Brain microvascular endothelial cell (primary cell): ENCODE measurements at regions not wholly inside any gene's neighbourhood (a gene's known extent, or its start where the extent isn't known, plus 50 kb on each side); places are given as distances from the start of the nearest gene placed in this dataset.
"Not testable (repeated sequence)": the region's sequence is repeated elsewhere in the genome, so short reads cannot be mapped to it uniquely, and the experiment has no call there.

Experiments
- DNase-seq: peaks from one replicate; pipeline ENCODE4 v3.0.0-alpha.2; 2020
- H3K27ac ChIP-seq: fragments of 250-450 bp; sonication (Bioruptor Pico); 2 replicates; pipeline ENCODE4 v1.5.1; 2020; ENCODE audit warnings: mild to moderate bottlenecking, moderate library complexity
- H3K27me3 ChIP-seq: fragments of 250-450 bp; sonication (Bioruptor Pico); replicated peaks from 2 replicates; pipeline ENCODE4 v1.5.1; 2020; ENCODE audit warnings: mild to moderate bottlenecking
- H3K36me3 ChIP-seq: fragments of 250-450 bp; sonication (Bioruptor Pico); replicated peaks from 2 replicates; pipeline ENCODE4 v1.5.1; 2020; ENCODE audit warnings: mild to moderate bottlenecking
- H3K4me3 ChIP-seq: 2 replicates; pipeline ENCODE4 v1.5.1; 2011; ENCODE audit warnings: low read depth, mild to moderate bottlenecking, control low read depth, low read length, moderate library complexity
- in situ Hi-C: cut with HindIII; loops from 2 replicates; pipeline ENCODE4 v1.10.0; 2017; ENCODE audit warnings: low sequenced_read_pairs, low pct_ligation_motif_present

- in situ Hi-C loops = not testable (repeated sequence)
Observed at GRCh38 chr1:120233661-120234018, 57.3 kb upstream of the SEC22B start.

GRCh38 chr1:120232834-120233660 is 56.7 kb upstream of the SEC22B start:
- H3K36me3 ChIP-seq, H3K27me3 ChIP-seq, DNase-seq, H3K4me3 ChIP-seq, in situ Hi-C loops, H3K27ac ChIP-seq: not testable (repeated sequence)

More at GRCh38 chr1:120233661-120234018, 57.3 kb upstream of the SEC22B start:
- H3K27ac ChIP-seq, H3K36me3 ChIP-seq, H3K27me3 ChIP-seq, DNase-seq, H3K4me3 ChIP-seq: not testable (repeated sequence)

GRCh38 chr1:120229835-120230234 is 53.5 kb upstream of the SEC22B start:
- in situ Hi-C loops, DNase-seq, H3K4me3 ChIP-seq, H3K36me3 ChIP-seq, H3K27ac ChIP-seq, H3K27me3 ChIP-seq: not testable (repeated sequence)
